Smooth muscle cell (in vitro differentiated cells): ENCODE measurements at regions not wholly inside any gene's neighbourhood (a gene's known extent, or its start where the extent isn't known, plus 50 kb on each side); places are given as distances from the start of the nearest gene placed in this dataset.

Source experiments
- DNase-seq: peaks from one replicate; lab custom pipeline; 2025; ENCODE audit not compliant: unreplicated experiment; lab: John Stamatoyannopoulos, UW
- H2AFZ ChIP-seq: fragments of 200-600 bp; sonication (generic); 2 replicates; pipeline ENCODE4 v1.6.0; 2016; ENCODE audit warnings: antibody characterized with exemption, low read depth, mild to moderate bottlenecking
- H3F3A ChIP-seq: fragments of 200-600 bp; sonication (generic); 2 replicates; pipeline ENCODE4 v1.6.0; 2017; ENCODE audit warnings: antibody characterized with exemption, low read depth
- H3K27ac ChIP-seq: fragments of 200-600 bp; sonication (generic); 2 replicates; pipeline ENCODE4 v1.5.1; 2016; ENCODE audit warnings: low read depth, mild to moderate bottlenecking
- H3K27me3 ChIP-seq: fragments of 200-600 bp; sonication (generic); 2 replicates; pipeline ENCODE4 v1.6.1; 2016; ENCODE audit warnings: low read depth, mild to moderate bottlenecking
- H3K36me3 ChIP-seq: fragments of 200-600 bp; sonication (generic); 2 replicates; pipeline ENCODE4 v1.5.1; 2016; ENCODE audit warnings: low read depth
- H3K4me1 ChIP-seq: fragments of 200-600 bp; sonication (generic); 2 replicates; pipeline ENCODE4 v1.5.1; 2016; ENCODE audit warnings: low read depth
- H3K4me2 ChIP-seq: fragments of 200-600 bp; sonication (generic); 2 replicates; pipeline ENCODE4 v1.6.0; 2016; ENCODE audit warnings: mild to moderate bottlenecking
- H3K4me3 ChIP-seq: fragments of 200-600 bp; sonication (generic); 2 replicates; pipeline ENCODE4 v1.5.1; 2016; ENCODE audit warnings: mild to moderate bottlenecking
- H3K79me2 ChIP-seq: fragments of 200-600 bp; sonication (generic); 2 replicates; pipeline ENCODE4 v1.6.0; 2016; ENCODE audit warnings: low read depth, mild to moderate bottlenecking
- H3K9ac ChIP-seq: fragments of 200-600 bp; sonication (generic); 2 replicates; pipeline ENCODE4 v1.6.0; 2016; ENCODE audit warnings: low read depth
- H3K9me3 ChIP-seq: fragments of 200-600 bp; sonication (generic); replicated peaks from 2 replicates; pipeline ENCODE4 v1.5.1; 2016; ENCODE audit warnings: low read depth
- H4K20me1 ChIP-seq: fragments of 200-600 bp; sonication (generic); 2 replicates; pipeline ENCODE4 v1.6.0; 2016; ENCODE audit warnings: low read depth
- CTCF ChIP-seq: fragments of 200-600 bp; sonication (generic); IDR thresholded peaks from 2 replicates; pipeline ENCODE4 v1.5.1; 2017; ENCODE audit warnings: borderline replicate concordance, mild to moderate bottlenecking, antibody characterized with exemption; ENCODE audit not compliant: insufficient read depth, poor library complexity, severe bottlenecking
- WGBS: methylation state at CpG from one replicate; pipeline ENCODE4 v1.1.7; 2016; ENCODE audit warnings: low lambda C conversion rate; 5-methylcytosine and 5-hydroxymethylcytosine counted together

- no peaks in the 10 kb centered on the region for H3K9me3 ChIP-seq
- no peak for TF ChIP-seq CTCF
- H3F3A ChIP-seq, result no peaks in the 10 kb centered on the region
- H3K4me2 ChIP-seq, result no peak overlapping the region
- no peaks in the 10 kb centered on the region for H3K4me1 ChIP-seq
- no peak overlapping the region for H3K9ac ChIP-seq
- no peak overlapping the region for H3K4me3 ChIP-seq
- H3K27me3 ChIP-seq, result peaks cover 15% of the 10 kb centered on the region
- no peak overlapping the region for H2AFZ ChIP-seq
- no peak overlapping the region for H3K27ac ChIP-seq
- WGBS, result 83% methylated on average over 17 of the region's 17 CpGs
- H4K20me1 ChIP-seq, result no peaks in the 10 kb centered on the region
- no peaks in the 10 kb centered on the region for H3K36me3 ChIP-seq
- no peaks in the 10 kb centered on the region for H3K79me2 ChIP-seq
- no peak for DNase-seq
Observed at GRCh38 chr11:134508219-134508990, 96.4 kb upstream of the B3GAT1 start.

- Histone ChIP-seq H2AFZ (no peak overlapping the region), H3K36me3 (no peaks in the 10 kb centered on the region), H3K4me2 (no peak overlapping the region), H3K27ac (no peak overlapping the region), H3K4me1 (no peaks in the 10 kb centered on the region), H3K9ac (no peak overlapping the region), H3K79me2 (no peaks in the 10 kb centered on the region), H3F3A (no peaks in the 10 kb centered on the region), H4K20me1 (no peaks in the 10 kb centered on the region), H3K27me3 (no peaks in the 10 kb centered on the region), H3K9me3 (no peaks in the 10 kb centered on the region), H3K4me3 (no peak overlapping the region)
- WGBS, result 79% methylated on average over 2 of the region's 2 CpGs
- no peak for DNase-seq
- no peak for TF ChIP-seq CTCF
Observed at GRCh38 chr11:134506046-134506445, 94.0 kb upstream of the B3GAT1 start.

- Histone ChIP-seq H3K27ac (no peak overlapping the region), H3K9me3 (no peaks in the 10 kb centered on the region), H3K9ac (no peak overlapping the region), H3K4me3 (no peak overlapping the region), H3K4me1 (no peaks in the 10 kb centered on the region), H2AFZ (no peak overlapping the region), H4K20me1 (no peaks in the 10 kb centered on the region), H3K27me3 (no peaks in the 10 kb centered on the region), H3K79me2 (no peaks in the 10 kb centered on the region), H3K36me3 (no peaks in the 10 kb centered on the region), H3F3A (no peaks in the 10 kb centered on the region), H3K4me2 (no peak overlapping the region)
- TF ChIP-seq CTCF, result no peak
- WGBS, result 77% methylated on average over 3 of the region's 3 CpGs
- no peak for DNase-seq
Observed at GRCh38 chr11:134505125-134505524, 93.1 kb upstream of the B3GAT1 start.
